ENCODE measurements at regions not wholly inside any gene's neighbourhood (a gene's known extent, or its start where the extent isn't known, plus 50 kb on each side); places are given as distances from the start of the nearest gene placed in this dataset.
"Not testable (repeated sequence)": the region's sequence is repeated elsewhere in the genome, so short reads cannot be mapped to it uniquely, and the experiment has no call there.

DNA sequence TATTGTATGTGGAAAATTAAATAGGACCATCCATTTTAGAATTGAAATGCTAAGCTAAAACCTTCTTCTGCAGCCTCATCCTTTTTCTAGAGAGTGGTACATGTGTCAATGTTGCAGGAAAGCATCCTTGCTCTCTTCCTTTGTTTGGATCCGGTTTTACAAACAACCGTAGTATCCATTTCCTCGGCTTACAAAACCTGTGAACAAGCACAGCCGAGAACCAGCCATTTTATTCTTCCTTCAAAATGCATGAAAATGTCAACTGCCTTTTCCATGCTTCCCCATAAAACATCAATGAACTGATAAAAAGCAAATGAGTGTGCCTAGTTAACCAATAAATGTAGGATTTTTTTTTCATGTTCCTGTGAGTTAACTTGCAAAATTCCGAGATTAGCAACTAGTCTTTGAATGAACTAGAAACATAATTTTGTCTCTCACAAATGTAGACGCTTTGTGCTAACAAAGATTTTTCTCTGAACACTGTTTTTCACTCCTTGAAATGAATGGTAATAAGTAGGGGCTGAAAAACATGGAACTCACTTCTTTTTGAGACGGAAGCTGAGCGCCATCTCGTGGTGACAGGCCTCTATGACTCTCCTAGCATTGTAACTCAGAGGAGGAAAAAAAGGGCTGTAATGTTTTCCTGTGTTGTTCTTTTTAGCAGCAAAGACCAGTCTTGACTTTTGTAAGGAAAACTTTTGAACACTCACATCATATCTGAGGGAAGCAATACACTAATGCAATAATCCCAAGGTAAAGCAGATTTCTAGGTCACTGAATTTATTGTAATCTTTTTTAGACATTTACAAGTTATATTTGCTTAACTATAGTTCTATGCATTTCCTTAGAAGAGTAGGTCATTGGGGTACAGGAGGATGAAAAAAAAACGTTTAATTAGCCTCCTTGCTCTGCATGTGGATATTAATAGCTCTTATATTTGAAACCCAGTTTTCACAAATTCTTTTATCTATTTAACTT, 157.4 kb upstream of the FOXG1 start:
- POLR2A ChIA-PET: no interaction called here

GRCh38 chr14:28612414-28612813, 154.2 kb upstream of the FOXG1 start:
- POLR2A ChIA-PET: no interaction called here
- CTCF ChIA-PET: no interaction called here

More for the DNA sequence above, 157.4 kb upstream of the FOXG1 start:
- CTCF ChIA-PET: no interaction called here

DNA sequence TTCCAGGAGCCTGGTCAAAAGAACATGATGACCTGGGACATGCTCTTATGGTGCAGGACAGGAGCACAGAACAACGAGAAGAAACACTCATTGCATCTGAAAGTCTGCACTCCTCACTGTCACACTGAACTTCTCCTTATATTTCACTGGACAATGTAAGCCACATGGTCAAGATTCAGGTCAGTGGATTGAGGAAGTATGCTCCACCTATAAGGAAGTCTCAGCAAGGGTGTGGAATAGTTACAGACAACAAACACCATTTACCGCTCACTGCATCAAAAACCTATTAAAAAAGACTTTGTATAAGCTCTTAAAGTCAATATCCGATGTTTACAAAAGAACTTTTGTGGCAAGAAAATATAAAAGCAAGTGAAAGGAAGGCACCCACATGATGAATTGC, 153.1 kb upstream of the FOXG1 start:
- CTCF ChIA-PET: no interaction called here
- POLR2A ChIA-PET: no interaction called here

GRCh38 chr14:28626780-28627179, 139.8 kb upstream of the FOXG1 start:
- ChIA-PET POLR2A (no interaction called here), CTCF (no interaction called here)

DNA sequence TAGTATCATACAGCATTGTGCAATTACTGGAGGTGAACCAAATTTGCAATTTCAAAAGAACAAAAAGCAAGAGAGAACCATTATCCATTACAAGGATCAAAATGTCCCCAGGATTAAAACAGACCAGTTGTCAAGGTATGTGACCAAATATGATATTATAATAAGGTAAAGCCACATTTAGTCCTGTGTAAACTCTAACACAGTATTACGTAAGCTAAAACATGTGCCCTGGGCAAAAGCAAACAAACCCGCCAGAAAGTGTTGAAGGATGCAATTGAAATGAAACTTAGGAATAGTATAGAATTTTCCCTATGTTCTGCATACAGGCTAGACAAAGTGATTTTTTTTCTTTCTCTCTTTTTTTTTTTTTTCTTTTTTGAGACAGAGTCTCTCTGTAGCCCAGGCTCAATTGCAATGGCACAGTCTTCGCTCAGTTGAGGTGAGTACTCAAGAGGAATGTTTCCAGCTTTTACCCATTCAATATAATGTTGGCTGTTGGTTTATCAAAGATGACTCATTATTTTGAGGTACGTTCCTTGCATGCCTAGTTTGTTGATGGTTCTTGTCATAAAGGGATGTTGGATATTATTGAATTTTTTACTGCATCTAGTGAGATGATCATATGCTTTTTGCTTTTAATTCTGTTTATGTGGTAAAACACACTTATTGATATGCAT, 137.1 kb upstream of the FOXG1 start:
- ChIA-PET POLR2A (no interaction called here), CTCF (no interaction called here)

- POLR2A ChIA-PET: no interaction called here
- CTCF ChIA-PET: no interaction called here
These were observed 136.5 kb upstream of the FOXG1 start for GRCh38 chr14:28630100-28630499.

DNA sequence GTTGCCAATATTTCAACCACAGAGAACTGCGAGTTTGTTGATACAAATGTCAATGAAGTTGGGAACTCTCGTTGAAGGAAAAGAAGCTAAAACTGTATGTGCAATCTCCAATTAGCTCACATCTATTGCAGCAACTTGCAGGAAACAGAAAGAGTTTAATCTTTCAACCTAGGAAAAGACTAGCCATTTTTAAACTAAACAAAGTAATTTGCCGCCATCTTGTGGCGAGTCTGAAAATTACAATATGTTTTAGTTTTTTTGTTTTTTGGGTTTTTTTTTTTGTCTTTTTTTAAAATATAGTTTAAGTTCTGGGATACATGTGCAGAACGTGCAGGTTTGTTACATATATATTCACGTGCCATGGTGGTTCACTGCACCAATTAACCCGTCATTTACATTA, 131.2 kb upstream of the FOXG1 start:
- CTCF ChIA-PET: interaction anchor here (0.7 kb wide), 1 partner anchor 1349 kb away, joined by 3 read pairs; no protein-coding TSS in a partner anchor
- POLR2A ChIA-PET: no interaction called here

GRCh38 chr14:28635816-28636215, 130.8 kb upstream of the FOXG1 start:
- POLR2A ChIA-PET, CTCF ChIA-PET: not testable (repeated sequence)

DNA sequence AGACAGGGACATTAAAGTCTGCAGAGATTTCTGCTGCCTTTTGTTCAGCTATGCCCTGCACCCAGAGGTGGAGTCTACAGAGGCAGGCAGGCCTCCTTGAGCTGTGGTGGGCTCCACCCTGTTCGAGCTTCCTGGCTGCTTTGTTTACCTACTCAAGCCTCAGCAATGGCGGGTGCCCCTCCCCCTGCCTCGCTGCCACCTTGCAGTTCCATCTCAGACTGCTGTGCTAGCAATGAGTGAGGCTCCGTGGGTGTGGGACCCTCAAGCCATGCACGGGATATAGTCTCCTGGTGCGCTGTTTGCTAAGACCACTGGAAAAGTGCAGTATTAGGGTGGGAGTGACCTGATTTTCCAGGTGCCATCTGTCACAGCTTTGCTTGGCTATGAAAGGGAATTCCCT, 125.4 kb upstream of the FOXG1 start:
- CTCF ChIA-PET, POLR2A ChIA-PET: not testable (repeated sequence)

- ChIA-PET POLR2A (no interaction called here), CTCF (no interaction called here)
These were observed 115.4 kb upstream of the FOXG1 start for GRCh38 chr14:28651148-28651547.

GRCh38 chr14:28652782-28653181, 113.8 kb upstream of the FOXG1 start:
- ChIA-PET CTCF (no interaction called here), POLR2A (no interaction called here)

DNA sequence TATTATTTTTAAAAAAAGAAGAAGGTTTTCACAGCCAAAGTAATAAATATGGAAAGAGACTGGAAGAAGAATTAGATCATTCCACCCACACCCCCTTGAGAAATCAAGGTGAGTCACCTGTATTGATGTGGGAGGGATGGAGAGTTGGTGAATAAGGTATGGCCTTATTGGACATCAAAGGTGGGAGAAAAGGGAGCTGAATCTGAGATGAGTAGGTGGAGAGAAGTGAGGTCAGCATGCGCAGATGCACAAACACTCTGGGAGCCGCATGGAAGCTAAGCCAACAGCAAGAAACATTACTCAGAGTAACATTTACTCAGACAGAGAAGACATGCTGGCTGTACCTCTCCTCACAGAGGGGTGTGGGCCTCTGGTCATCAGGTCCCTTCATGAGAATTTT, 113.1 kb upstream of the FOXG1 start:
- CTCF ChIA-PET: no interaction called here
- POLR2A ChIA-PET: no interaction called here

GRCh38 chr14:28656704-28657255, 109.8 kb upstream of the FOXG1 start:
- POLR2A ChIA-PET: no interaction called here

DNA sequence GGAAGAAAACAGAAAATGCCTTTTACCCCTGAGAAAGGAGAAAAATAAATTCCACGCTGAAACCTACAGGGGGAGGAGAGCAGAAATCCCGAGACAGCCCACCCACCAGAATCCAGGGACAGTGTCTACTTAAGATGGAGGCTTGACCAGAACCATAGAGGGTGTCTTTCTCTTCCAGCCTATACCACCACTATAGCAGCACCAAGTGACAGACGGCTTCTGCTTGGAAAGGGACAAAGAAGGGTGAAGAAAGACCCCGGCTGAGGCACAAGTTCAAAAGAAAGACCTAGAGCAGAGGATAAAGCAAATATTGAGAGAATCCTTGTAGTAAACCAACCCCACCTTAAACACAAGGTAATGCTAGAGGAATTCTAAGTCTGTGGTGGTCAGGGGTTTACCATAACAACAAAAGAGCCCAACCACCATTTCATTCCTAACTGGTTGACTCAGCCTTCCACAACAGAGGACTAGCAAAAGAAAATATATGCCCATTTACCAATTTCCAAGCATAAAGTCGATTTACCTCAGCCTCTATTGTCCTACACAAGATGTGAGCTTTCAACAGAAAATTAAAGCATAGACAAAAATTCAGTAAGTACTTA, 105.3 kb upstream of the FOXG1 start:
- POLR2A ChIA-PET: no interaction called here
- CTCF ChIA-PET: no interaction called here

More at GRCh38 chr14:28656704-28657255, 109.8 kb upstream of the FOXG1 start:
- CTCF ChIA-PET: no interaction called here

- ChIA-PET CTCF (no interaction called here), POLR2A (no interaction called here)
These were observed 99.6 kb upstream of the FOXG1 start for GRCh38 chr14:28666961-28667360.

DNA sequence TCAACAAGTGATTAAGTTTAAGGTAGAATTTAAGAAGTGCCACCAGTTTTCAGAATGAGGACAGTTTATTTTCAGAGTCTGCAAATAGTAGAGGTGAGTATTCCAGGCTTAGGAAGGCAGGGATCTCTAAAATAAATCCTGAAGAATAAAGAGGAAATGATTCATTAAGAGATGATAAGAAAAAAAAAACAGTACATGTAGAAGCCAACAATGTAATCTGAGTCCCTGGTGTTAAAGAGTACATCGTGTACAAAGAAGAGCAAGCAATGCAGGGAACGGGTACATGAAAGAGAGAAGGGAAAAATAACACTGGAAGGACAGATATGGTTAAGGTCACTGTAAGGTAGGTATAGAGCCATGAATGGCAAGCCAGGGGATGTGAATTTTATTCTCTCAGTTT, 95.2 kb upstream of the FOXG1 start:
- ChIA-PET CTCF (no interaction called here), POLR2A (no interaction called here)

DNA sequence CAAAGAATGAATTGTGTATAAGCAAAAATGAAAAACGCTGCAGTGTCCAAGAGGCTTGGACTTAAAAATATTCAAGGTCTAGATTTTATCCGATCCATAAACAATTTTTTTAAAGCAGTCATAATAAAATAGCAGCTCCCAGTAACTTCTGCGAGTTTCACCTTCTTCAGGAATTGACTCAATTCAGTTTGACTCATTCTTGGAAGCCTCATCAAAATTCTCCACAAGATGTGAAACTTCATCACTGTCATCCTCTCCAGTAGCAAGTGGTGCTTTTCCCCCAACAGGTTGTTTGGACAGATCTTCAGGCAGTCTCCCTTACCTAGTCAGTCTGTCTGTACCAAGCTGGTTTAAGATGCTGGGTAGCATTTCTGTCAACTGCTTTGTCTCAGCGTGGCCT, 93.5 kb upstream of the FOXG1 start:
- CTCF ChIA-PET: no interaction called here
- POLR2A ChIA-PET: no interaction called here

DNA sequence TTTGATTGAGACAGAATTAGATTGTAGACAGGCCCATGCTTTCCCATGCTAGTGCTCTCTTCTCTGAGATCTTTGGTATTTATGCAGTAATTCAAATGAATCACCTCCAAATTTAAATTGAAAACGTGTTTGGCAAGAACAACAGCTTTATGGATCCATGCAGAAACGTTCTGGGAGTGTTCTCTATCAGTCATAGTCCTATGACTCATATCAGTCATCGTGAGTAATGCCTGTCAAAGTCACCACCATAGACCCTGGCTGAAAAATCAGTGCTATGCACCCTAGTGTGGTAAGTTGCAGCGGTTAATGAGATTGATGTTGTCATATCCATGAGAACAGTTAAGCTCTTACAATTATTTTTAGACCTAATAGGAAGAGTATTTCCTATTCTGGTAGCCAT, 90.1 kb upstream of the FOXG1 start:
- CTCF ChIA-PET: no interaction called here
- POLR2A ChIA-PET: no interaction called here

- POLR2A ChIA-PET: no interaction called here
- CTCF ChIA-PET: no interaction called here
These were observed 89.2 kb upstream of the FOXG1 start for GRCh38 chr14:28677381-28677780.

- ChIA-PET POLR2A (no interaction called here), CTCF (no interaction called here)
These were observed 87.7 kb upstream of the FOXG1 start for GRCh38 chr14:28678887-28679286.

GRCh38 chr14:28681681-28682080, 84.9 kb upstream of the FOXG1 start:
- ChIA-PET POLR2A (no interaction called here), CTCF (no interaction called here)
